ENCODE measurements at regions not wholly inside any gene's neighbourhood (a gene's known extent, or its start where the extent isn't known, plus 50 kb on each side); places are given as distances from the start of the nearest gene placed in this dataset.

GRCh38 chr12:94020335-94020734, 128.0 kb upstream of the PLXNC1 start:
- WGBS, 2 donors: 63 to 68% methylated on average over 1 of the region's 1 CpG
- Histone ChIP-seq H3K9me3 (ENCODE audit: control insufficient read depth in 2 of 2, insufficient read depth in 1 of 2, low read depth in 1 of 2, low read length in 1 of 2) (peaks cover 3 to 8% of the 10 kb centered on the region in 2 donors), H3K4me1 (ENCODE audit: control insufficient read depth in 2 of 2, insufficient read depth in 2 of 2, low read length in 1 of 2) (no peaks in the 10 kb centered on the region)

GRCh38 chr12:94023879-94024278, 124.5 kb upstream of the PLXNC1 start:
- no peaks in the 10 kb centered on the region for H3K36me3 ChIP-seq (ENCODE audit: control insufficient read depth in 2 of 2, insufficient read depth in 2 of 2, low read length in 1 of 2)
- H3K4me3 ChIP-seq (ENCODE audit: low read depth in 1 of 2, low read length in 2 of 2): no peak overlapping the region
- H3K4me1 ChIP-seq (ENCODE audit: control insufficient read depth in 2 of 2, insufficient read depth in 2 of 2, low read length in 1 of 2): no peaks in the 10 kb centered on the region
- no peak overlapping the region for H3K27ac ChIP-seq (ENCODE audit: low read depth in 2 of 2, low read length in 1 of 2)
- no peaks in the 10 kb centered on the region for H3K9me3 ChIP-seq (ENCODE audit: control insufficient read depth in 2 of 2, insufficient read depth in 1 of 2, low read depth in 1 of 2, low read length in 1 of 2)
- H3K27me3 ChIP-seq (ENCODE audit: control insufficient read depth in 1 of 2, insufficient read depth in 2 of 2, low read length in 2 of 2): no peaks in the 10 kb centered on the region

More at GRCh38 chr12:94020335-94020734, 128.0 kb upstream of the PLXNC1 start:
- Histone ChIP-seq H3K36me3 (ENCODE audit: control insufficient read depth in 2 of 2, insufficient read depth in 2 of 2, low read length in 1 of 2) (no peaks in the 10 kb centered on the region), H3K27ac (ENCODE audit: low read depth in 2 of 2, low read length in 1 of 2) (no peak overlapping the region), H3K4me3 (ENCODE audit: low read depth in 1 of 2, low read length in 2 of 2) (no peak overlapping the region), H3K27me3 (ENCODE audit: control insufficient read depth in 1 of 2, insufficient read depth in 2 of 2, low read length in 2 of 2) (no peaks in the 10 kb centered on the region)

DNA sequence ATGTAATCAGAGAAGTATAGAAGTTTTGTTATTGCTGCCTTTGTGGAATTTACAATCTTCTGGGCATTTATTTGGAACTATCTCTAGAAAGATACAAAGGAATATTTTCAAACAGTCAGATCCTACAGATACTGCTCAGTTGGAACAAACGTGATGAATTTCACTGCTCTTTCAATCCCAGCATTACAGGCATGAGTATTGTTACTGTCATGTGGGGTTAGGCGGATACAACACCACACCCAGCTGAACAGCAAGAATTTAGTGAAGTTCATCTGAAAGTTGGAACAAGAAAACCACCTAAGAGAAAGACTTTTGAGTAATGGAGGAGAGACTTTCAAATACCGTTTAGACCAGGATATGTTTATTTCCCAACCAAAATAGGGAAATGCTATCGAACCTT, 123.3 kb upstream of the PLXNC1 start:
- WGBS, 2 donors: 74 to 84% methylated on average over 4 of the region's 4 CpGs
- Histone ChIP-seq H3K9me3 (ENCODE audit: control insufficient read depth in 2 of 2, insufficient read depth in 1 of 2, low read depth in 1 of 2, low read length in 1 of 2) (no peaks in the 10 kb centered on the region), H3K4me3 (ENCODE audit: low read depth in 1 of 2, low read length in 2 of 2) (no peak overlapping the region), H3K27ac (ENCODE audit: low read depth in 2 of 2, low read length in 1 of 2) (no peak overlapping the region), H3K27me3 (ENCODE audit: control insufficient read depth in 1 of 2, insufficient read depth in 2 of 2, low read length in 2 of 2) (no peaks in the 10 kb centered on the region), H3K4me1 (ENCODE audit: control insufficient read depth in 2 of 2, insufficient read depth in 2 of 2, low read length in 1 of 2) (no peaks in the 10 kb centered on the region), H3K36me3 (ENCODE audit: control insufficient read depth in 2 of 2, insufficient read depth in 2 of 2, low read length in 1 of 2) (no peaks in the 10 kb centered on the region)

GRCh38 chr12:94025756-94026155, 122.6 kb upstream of the PLXNC1 start:
- Histone ChIP-seq H3K27ac (ENCODE audit: low read depth in 2 of 2, low read length in 1 of 2) (no peak overlapping the region), H3K4me1 (ENCODE audit: control insufficient read depth in 2 of 2, insufficient read depth in 2 of 2, low read length in 1 of 2) (no peaks in the 10 kb centered on the region)
- 73 to 75% methylated on average over 1 of the region's 1 CpG for WGBS, 2 donors

GRCh38 chr12:94026596-94026995, 121.8 kb upstream of the PLXNC1 start:
- Histone ChIP-seq H3K9me3 (ENCODE audit: control insufficient read depth in 2 of 2, insufficient read depth in 1 of 2, low read depth in 1 of 2, low read length in 1 of 2) (no peaks in the 10 kb centered on the region), H3K27me3 (ENCODE audit: control insufficient read depth in 1 of 2, insufficient read depth in 2 of 2, low read length in 2 of 2) (no peaks in the 10 kb centered on the region)

More at GRCh38 chr12:94025756-94026155, 122.6 kb upstream of the PLXNC1 start:
- Histone ChIP-seq H3K4me3 (ENCODE audit: low read depth in 1 of 2, low read length in 2 of 2) (no peak overlapping the region), H3K36me3 (ENCODE audit: control insufficient read depth in 2 of 2, insufficient read depth in 2 of 2, low read length in 1 of 2) (no peaks in the 10 kb centered on the region), H3K27me3 (ENCODE audit: control insufficient read depth in 1 of 2, insufficient read depth in 2 of 2, low read length in 2 of 2) (no peaks in the 10 kb centered on the region), H3K9me3 (ENCODE audit: control insufficient read depth in 2 of 2, insufficient read depth in 1 of 2, low read depth in 1 of 2, low read length in 1 of 2) (no peaks in the 10 kb centered on the region)

DNA sequence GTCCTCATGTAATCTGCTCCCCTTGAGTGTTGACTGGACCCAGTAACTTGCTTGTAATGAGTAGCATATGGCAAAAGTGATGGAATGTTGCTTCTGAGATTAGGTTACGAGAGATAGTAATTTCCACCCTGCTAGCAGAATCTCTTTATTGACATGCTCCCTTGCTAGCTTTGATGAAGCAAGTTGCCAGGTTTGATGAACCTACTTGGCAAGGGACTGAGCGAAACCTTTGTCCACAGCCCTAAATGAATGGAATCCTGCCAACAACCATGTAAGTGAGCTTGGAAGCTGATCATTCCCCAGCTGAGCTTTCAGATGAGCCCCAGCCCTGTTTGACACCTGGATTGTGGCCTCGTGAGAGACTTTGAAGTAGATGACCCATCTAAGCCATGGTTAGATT, 120.8 kb upstream of the PLXNC1 start:
- no peaks in the 10 kb centered on the region for H3K9me3 ChIP-seq (ENCODE audit: control insufficient read depth in 2 of 2, insufficient read depth in 1 of 2, low read depth in 1 of 2, low read length in 1 of 2)
- H3K27ac ChIP-seq (ENCODE audit: low read depth in 2 of 2, low read length in 1 of 2): no peak overlapping the region
- no peaks in the 10 kb centered on the region for H3K36me3 ChIP-seq (ENCODE audit: control insufficient read depth in 2 of 2, insufficient read depth in 2 of 2, low read length in 1 of 2)
- H3K4me1 ChIP-seq (ENCODE audit: control insufficient read depth in 2 of 2, insufficient read depth in 2 of 2, low read length in 1 of 2): no peaks in the 10 kb centered on the region
- H3K27me3 ChIP-seq (ENCODE audit: control insufficient read depth in 1 of 2, insufficient read depth in 2 of 2, low read length in 2 of 2): no peaks in the 10 kb centered on the region
- no peak overlapping the region for H3K4me3 ChIP-seq (ENCODE audit: low read depth in 1 of 2, low read length in 2 of 2)
- WGBS, 2 donors: 84 to 86% methylated on average over 3 of the region's 3 CpGs

More at GRCh38 chr12:94026596-94026995, 121.8 kb upstream of the PLXNC1 start:
- Histone ChIP-seq H3K36me3 (ENCODE audit: control insufficient read depth in 2 of 2, insufficient read depth in 2 of 2, low read length in 1 of 2) (no peaks in the 10 kb centered on the region), H3K4me1 (ENCODE audit: control insufficient read depth in 2 of 2, insufficient read depth in 2 of 2, low read length in 1 of 2) (no peaks in the 10 kb centered on the region), H3K4me3 (ENCODE audit: low read depth in 1 of 2, low read length in 2 of 2) (no peak overlapping the region), H3K27ac (ENCODE audit: low read depth in 2 of 2, low read length in 1 of 2) (no peak overlapping the region)

DNA sequence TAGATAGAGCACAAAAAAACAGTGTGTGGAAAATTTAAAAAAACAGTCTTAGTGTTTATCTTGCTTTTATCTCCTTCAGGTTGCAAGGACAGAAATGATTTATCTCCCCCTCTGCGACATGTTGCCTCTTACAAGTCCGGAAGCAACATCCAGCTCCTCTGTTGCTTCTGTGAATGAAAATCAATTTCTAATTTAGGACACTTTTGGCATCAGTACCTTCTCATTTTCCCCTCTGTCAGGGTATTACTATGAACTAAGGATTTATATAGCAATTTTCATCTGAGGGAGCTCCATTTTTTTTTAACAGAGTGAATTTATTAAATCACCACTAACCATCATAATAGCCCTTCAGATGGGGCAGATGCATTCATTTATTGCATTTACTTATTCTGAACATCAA, 116.6 kb upstream of the PLXNC1 start:
- H3K4me3 ChIP-seq (ENCODE audit: low read depth in 1 of 2, low read length in 2 of 2): no peak overlapping the region
- 81 to 90% methylated on average over 2 of the region's 2 CpGs for WGBS, 2 donors
- peaks cover 0 to 3% of the 10 kb centered on the region in 2 donors for H3K9me3 ChIP-seq (ENCODE audit: control insufficient read depth in 2 of 2, insufficient read depth in 1 of 2, low read depth in 1 of 2, low read length in 1 of 2)
- no peaks in the 10 kb centered on the region for H3K27me3 ChIP-seq (ENCODE audit: control insufficient read depth in 1 of 2, insufficient read depth in 2 of 2, low read length in 2 of 2)
- H3K4me1 ChIP-seq (ENCODE audit: control insufficient read depth in 2 of 2, insufficient read depth in 2 of 2, low read length in 1 of 2): no peaks in the 10 kb centered on the region
- no peak overlapping the region for H3K27ac ChIP-seq (ENCODE audit: low read depth in 2 of 2, low read length in 1 of 2)
- H3K36me3 ChIP-seq (ENCODE audit: control insufficient read depth in 2 of 2, insufficient read depth in 2 of 2, low read length in 1 of 2): no peaks in the 10 kb centered on the region

- Histone ChIP-seq H3K4me3 (ENCODE audit: low read depth in 1 of 2, low read length in 2 of 2) (no peak overlapping the region), H3K9me3 (ENCODE audit: control insufficient read depth in 2 of 2, insufficient read depth in 1 of 2, low read depth in 1 of 2, low read length in 1 of 2) (peaks cover 0 to 3% of the 10 kb centered on the region in 2 donors), H3K27me3 (ENCODE audit: control insufficient read depth in 1 of 2, insufficient read depth in 2 of 2, low read length in 2 of 2) (no peaks in the 10 kb centered on the region), H3K36me3 (ENCODE audit: control insufficient read depth in 2 of 2, insufficient read depth in 2 of 2, low read length in 1 of 2) (no peaks in the 10 kb centered on the region), H3K4me1 (ENCODE audit: control insufficient read depth in 2 of 2, insufficient read depth in 2 of 2, low read length in 1 of 2) (no peaks in the 10 kb centered on the region), H3K27ac (ENCODE audit: low read depth in 2 of 2, low read length in 1 of 2) (no peak overlapping the region)
- 52 to 64% methylated on average over 2 of the region's 2 CpGs for WGBS, 2 donors
These were observed 116.0 kb upstream of the PLXNC1 start for GRCh38 chr12:94032368-94032767.

DNA sequence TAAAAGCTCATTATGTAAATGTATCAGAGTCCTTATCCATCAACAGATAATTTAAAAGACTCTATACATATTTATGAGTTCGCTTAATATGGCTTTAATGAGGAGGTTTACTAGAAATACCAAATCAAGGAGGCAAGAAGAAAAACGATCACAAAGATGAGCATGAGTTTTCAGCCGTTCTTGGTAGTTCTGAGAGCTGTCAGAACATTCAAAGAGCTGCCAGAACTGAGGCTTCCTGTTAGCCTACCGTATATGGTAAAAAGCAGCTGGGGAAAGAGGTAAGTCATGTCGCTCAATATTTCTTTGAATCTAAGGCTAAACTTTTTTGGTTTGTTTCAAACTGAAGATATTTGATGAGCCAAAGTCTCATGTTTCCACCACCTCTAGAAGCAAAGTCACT, 115.3 kb upstream of the PLXNC1 start:
- H3K36me3 ChIP-seq (ENCODE audit: control insufficient read depth in 2 of 2, insufficient read depth in 2 of 2, low read length in 1 of 2): no peaks in the 10 kb centered on the region
- H3K27ac ChIP-seq (ENCODE audit: low read depth in 2 of 2, low read length in 1 of 2): no peak overlapping the region
- no peaks in the 10 kb centered on the region for H3K4me1 ChIP-seq (ENCODE audit: control insufficient read depth in 2 of 2, insufficient read depth in 2 of 2, low read length in 1 of 2)
- 63 to 73% methylated on average over 5 of the region's 5 CpGs for WGBS, 2 donors
- H3K4me3 ChIP-seq (ENCODE audit: low read depth in 1 of 2, low read length in 2 of 2): no peak overlapping the region
- no peaks in the 10 kb centered on the region for H3K27me3 ChIP-seq (ENCODE audit: control insufficient read depth in 1 of 2, insufficient read depth in 2 of 2, low read length in 2 of 2)
- peaks cover 0 to 3% of the 10 kb centered on the region in 2 donors for H3K9me3 ChIP-seq (ENCODE audit: control insufficient read depth in 2 of 2, insufficient read depth in 1 of 2, low read depth in 1 of 2, low read length in 1 of 2)

DNA sequence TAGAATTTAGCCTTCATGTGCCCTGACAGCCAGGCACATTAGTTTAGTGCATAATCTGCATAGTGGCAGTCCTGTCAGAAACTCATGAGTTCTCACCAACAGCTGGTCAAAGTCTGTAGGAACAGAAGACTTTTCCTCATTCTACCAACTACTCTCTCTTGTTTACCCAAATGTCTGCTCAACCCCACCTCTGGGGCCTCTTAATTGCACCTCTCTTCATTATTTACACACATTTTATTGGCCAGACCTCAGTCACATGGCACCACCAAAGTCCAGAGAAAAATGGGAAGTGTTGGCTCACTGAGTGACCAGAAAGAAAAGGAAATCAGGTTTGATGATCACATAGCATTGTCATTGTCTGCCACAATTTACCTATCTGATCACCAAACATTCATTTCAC, 114.6 kb upstream of the PLXNC1 start:
- no peaks in the 10 kb centered on the region for H3K36me3 ChIP-seq (ENCODE audit: control insufficient read depth in 2 of 2, insufficient read depth in 2 of 2, low read length in 1 of 2)
- H3K27me3 ChIP-seq (ENCODE audit: control insufficient read depth in 1 of 2, insufficient read depth in 2 of 2, low read length in 2 of 2): no peaks in the 10 kb centered on the region
- peaks cover 0 to 3% of the 10 kb centered on the region in 2 donors for H3K9me3 ChIP-seq (ENCODE audit: control insufficient read depth in 2 of 2, insufficient read depth in 1 of 2, low read depth in 1 of 2, low read length in 1 of 2)
- H3K27ac ChIP-seq (ENCODE audit: low read depth in 2 of 2, low read length in 1 of 2): no peak overlapping the region
- no peaks in the 10 kb centered on the region for H3K4me1 ChIP-seq (ENCODE audit: control insufficient read depth in 2 of 2, insufficient read depth in 2 of 2, low read length in 1 of 2)
- no peak overlapping the region for H3K4me3 ChIP-seq (ENCODE audit: low read depth in 1 of 2, low read length in 2 of 2)
